AG04450 (cell line): ENCODE measurements at regions not wholly inside any gene's neighbourhood (a gene's known extent, or its start where the extent isn't known, plus 50 kb on each side); places are given as distances from the start of the nearest gene placed in this dataset.

Experiments used
- CTCF ChIA-PET: fragments of 300-600, 350-600 bp; formaldehyde crosslinking; extraction: SDS; loops from one replicate; lab custom pipeline; 2022; ENCODE audit warnings: antibody characterized with exemption, inconsistent platforms; lab: Charles Lee
- POLR2A ChIA-PET: fragments of 350-600 bp; formaldehyde crosslinking; extraction: SDS; loops from one replicate; lab custom pipeline; 2021; ENCODE audit warnings: antibody characterized with exemption, inconsistent platforms; lab: Yijun Ruan, JAX
- DNase-seq: peaks from one replicate; pipeline ENCODE4 v3.0.0-alpha.2; 2011; ENCODE audit warnings: low read depth, low spot score
- H3K27ac ChIP-seq: one replicate; pipeline ENCODE4 v1.5.1; 2012; ENCODE audit warnings: low read depth, low read length, control low read depth
- H3K27me3 ChIP-seq: one replicate; pipeline ENCODE4 v1.6.0; 2012; ENCODE audit warnings: low read length; ENCODE audit not compliant: control insufficient read depth, insufficient read depth
- H3K4me3 ChIP-seq: 2 replicates; pipeline ENCODE4 v1.5.1; 2011; ENCODE audit warnings: mild to moderate bottlenecking, low read depth, low read length, control low read depth
- H3K9me3 ChIP-seq: 2 replicates; pipeline ENCODE4 v1.5.1; 2012; ENCODE audit warnings: low read length; ENCODE audit not compliant: control insufficient read depth, insufficient read depth
- CTCF ChIP-seq: IDR thresholded peaks from 2 replicates; pipeline ENCODE4 v1.5.1; 2011; ENCODE audit warnings: low read depth, low read length, control low read depth, inconsistent platforms

GRCh38 chr9:7710686-7711085, 88.9 kb downstream of the DMAC1 start:
- no peak overlapping the region for H3K4me3 ChIP-seq
- no peak overlapping the region for H3K27ac ChIP-seq
- no peaks in the 10 kb centered on the region for H3K27me3 ChIP-seq
- DNase-seq, result no peak
- ChIA-PET POLR2A (no interaction called here), CTCF (no interaction called here)
- H3K9me3 ChIP-seq, result no peaks in the 10 kb centered on the region
- TF ChIP-seq CTCF, result no peak

- no peaks in the 10 kb centered on the region for H3K27me3 ChIP-seq
- POLR2A ChIA-PET, result no interaction called here
- CTCF ChIA-PET, result no interaction called here
- DNase-seq, result no peak
- no peak overlapping the region for H3K4me3 ChIP-seq
- no peak overlapping the region for H3K27ac ChIP-seq
- TF ChIP-seq CTCF, result no peak
- H3K9me3 ChIP-seq, result no peaks in the 10 kb centered on the region
Measured at GRCh38 chr9:7707934-7708333, 91.6 kb downstream of the DMAC1 start.

GRCh38 chr9:7704543-7704942, 95.0 kb downstream of the DMAC1 start:
- no peak for DNase-seq
- Histone ChIP-seq H3K9me3 (no peaks in the 10 kb centered on the region), H3K27ac (no peak overlapping the region), H3K4me3 (no peak overlapping the region), H3K27me3 (no peaks in the 10 kb centered on the region)
- CTCF ChIA-PET, result no interaction called here
- TF ChIP-seq CTCF, result no peak
- POLR2A ChIA-PET, result no interaction called here

- no peak for DNase-seq
- H3K4me3 ChIP-seq, result no peak overlapping the region
- H3K27ac ChIP-seq, result no peak overlapping the region
- CTCF ChIA-PET, result no interaction called here
- no peaks in the 10 kb centered on the region for H3K27me3 ChIP-seq
- POLR2A ChIA-PET, result no interaction called here
- TF ChIP-seq CTCF, result no peak
- H3K9me3 ChIP-seq, result no peaks in the 10 kb centered on the region
Measured at GRCh38 chr9:7691909-7692308, 107.7 kb downstream of the DMAC1 start.

- Histone ChIP-seq H3K4me3 (no peak overlapping the region), H3K27me3 (no peaks in the 10 kb centered on the region), H3K27ac (no peak overlapping the region), H3K9me3 (no peaks in the 10 kb centered on the region)
- POLR2A ChIA-PET, result no interaction called here
- TF ChIP-seq CTCF, result no peak
- CTCF ChIA-PET, result no interaction called here
- no peak for DNase-seq
Measured at GRCh38 chr9:7690014-7690413, 109.6 kb downstream of the DMAC1 start.
